ENCODE measurements at regions not wholly inside any gene's neighbourhood (a gene's known extent, or its start where the extent isn't known, plus 50 kb on each side); places are given as distances from the start of the nearest gene placed in this dataset.

DNA sequence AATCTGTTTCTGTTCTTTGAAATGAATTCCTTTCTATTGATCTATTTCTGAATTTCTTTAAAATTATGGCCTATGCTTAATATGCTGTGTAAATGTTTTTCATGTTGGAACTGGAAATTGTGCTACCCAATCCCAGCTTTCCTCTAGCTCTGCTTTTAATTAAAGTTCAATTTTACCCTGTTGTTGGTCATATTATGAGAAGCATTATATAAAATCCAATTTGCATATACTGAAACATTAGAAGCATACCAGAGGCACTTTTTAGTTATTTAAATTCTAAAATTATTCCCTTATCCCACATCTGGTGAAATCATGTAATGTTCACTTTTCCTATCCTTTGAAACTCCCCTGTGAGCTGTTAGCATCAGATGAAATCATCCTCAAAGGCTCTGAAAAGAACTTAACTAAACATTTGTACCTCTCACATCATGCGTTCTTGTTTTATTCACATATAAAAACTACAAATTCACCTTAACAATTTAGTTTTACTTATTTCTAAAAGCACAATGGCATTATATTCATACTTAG lies 160.6 kb upstream of the COL21A1 start:
- no peak for DNase-seq

DNA sequence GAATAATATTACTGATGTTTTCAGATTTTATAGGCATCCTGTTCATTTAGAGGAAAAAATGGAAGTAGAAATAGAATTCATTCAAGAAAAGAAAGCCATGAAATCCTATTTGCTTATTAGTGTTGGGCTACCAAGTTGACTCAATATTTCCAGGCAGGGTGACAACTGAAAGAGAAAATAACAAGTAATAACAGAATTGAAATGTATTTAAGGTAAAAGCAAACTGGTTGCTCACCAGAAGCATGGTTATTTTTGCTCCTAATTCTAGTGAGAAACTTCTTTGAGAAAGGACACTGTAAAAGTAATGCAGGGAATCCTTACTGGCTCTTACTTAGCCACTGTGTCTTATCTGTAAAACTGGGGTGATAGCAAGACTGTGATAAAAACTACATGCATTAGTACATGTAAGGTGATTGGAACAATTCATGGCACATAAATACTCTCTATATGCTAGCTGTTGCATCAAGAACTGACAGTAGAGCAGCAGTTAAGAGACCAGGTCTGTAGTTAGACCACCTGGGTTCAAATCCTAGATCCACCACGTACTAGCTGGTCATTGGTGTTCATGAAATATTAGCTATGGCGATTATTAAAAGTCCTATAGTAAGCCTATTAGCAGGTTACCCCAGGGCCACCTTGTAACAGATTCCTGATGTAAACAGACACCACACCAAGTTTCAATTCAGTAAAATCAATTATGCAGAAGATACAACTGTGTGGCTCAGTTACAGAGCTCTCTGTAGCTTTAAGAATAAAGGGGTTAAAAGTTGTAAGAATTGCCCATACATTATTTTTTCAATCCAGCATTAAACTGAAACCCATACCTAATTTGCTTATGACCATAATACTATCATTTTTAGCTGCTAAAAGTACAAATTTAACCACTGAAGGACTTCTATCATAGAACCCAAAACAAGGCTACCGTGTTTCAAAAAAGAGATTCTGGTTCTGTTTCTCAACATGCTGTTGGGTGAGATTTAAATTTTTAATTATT lies 159.2 kb upstream of the COL21A1 start:
- DNase-seq, result no peak

DNA sequence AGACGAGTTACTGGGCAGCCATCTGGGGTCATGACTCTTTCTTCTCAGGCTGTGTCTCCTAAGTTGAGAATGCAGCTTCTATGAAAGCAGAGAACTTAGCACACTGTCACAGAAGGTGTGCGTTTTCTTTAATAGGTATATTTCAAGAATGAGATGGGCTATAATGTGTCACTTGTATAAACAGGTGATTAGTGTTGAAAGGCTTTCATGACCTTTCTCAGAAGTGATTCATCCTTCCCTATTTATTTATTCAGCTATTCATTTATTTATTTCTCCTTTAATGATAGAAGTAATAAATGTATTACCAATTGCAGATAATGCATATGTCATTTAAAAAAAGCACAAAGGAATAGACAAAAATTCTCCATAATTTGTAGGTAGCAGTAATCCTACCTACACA lies 157.2 kb upstream of the COL21A1 start:
- DNase-seq, result no peak

DNA sequence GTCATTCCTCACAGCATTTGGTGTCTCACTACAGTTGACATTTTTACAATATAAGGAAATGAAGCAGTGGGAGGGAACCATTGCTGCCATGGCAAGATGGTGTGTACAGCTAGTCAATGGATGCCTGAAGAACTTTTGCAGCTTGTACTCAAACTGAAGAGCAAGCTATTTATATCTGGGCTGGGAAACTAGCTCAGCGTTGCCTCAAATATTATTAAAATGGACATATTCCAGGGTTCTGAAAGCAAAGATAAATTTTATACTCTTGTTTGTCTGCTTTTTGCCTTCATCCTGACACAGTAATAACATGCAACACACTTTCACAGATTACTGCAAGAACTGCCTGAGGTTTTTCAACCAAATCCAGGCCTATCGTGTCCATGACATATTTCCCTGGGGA lies 156.4 kb upstream of the COL21A1 start:
- no peak for DNase-seq

DNA sequence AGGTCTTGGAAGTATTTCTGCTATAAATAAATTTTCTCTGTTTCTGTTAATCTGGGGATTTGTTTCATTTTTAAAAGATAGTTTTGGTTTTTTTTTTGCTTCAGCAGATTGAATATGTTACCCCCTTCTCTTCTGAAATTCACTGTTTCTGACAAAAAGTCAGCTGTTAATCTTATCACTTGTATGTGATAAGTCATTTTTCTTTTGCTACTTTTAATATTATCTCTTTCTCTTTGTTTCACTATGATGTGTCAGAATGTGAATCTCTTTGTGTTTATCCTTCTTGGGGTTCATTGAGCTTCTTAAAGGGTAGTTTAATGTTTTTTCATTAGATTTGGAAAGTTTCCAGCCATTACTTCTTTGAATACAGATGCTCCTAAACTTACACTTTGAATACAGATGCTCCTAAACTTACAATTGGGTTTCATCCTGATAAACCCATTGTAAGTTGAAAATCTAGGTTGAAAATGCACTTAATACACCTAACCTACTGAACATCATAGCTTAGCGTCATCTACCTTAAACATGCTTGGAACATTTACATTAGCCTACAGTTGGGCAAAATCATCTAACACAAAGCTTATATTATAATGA lies 154.2 kb upstream of the COL21A1 start:
- no peak for DNase-seq

DNA sequence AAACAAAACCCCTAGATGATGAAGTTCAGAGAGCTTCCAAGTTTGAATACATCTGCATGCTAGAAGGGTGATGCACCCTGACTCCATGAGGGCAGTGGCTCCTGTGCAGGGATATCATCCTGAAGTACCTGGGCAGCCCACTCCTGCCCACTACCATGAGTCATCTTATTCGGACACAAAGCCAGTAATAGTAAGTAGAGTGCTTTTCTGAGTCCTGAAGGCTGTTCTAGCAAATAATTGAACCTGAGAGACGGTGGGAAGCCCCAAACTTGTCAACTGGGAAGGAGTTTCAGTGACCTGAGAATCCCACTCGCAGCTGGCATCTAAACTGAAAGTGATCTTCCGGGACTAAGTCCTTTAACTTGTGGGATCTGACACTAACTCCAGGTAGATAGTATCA lies 152.9 kb upstream of the COL21A1 start:
- DNase-seq, result no peak

DNA sequence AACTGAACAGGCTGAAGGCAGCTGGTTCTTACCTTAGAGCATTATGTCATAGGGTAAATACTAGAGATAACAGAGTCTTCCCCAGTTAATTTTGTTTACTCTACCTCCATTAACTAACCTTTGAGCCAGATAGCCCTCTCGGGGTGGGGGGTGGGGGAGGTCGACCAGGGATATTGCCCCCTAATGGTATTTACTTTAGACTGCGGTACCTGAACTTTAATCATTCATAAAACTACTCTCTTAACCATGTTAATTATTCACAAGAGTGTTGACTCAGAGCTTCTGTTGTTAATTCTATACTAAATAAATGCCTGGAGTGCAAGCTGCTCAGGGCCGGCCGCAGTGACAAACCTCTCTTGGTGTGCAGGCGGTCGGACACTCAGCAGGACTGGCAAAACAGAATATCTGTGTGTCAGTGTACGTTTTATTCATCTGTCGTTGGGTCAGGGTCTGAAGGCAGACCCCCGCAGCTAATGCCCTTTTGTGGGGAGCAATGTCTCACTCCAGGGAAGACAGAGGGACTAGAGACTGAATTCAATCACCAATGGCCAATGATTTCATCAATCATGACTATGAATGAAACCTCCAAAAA lies 152.4 kb upstream of the COL21A1 start:
- peak; percentile 71 for DNase-seq

DNA sequence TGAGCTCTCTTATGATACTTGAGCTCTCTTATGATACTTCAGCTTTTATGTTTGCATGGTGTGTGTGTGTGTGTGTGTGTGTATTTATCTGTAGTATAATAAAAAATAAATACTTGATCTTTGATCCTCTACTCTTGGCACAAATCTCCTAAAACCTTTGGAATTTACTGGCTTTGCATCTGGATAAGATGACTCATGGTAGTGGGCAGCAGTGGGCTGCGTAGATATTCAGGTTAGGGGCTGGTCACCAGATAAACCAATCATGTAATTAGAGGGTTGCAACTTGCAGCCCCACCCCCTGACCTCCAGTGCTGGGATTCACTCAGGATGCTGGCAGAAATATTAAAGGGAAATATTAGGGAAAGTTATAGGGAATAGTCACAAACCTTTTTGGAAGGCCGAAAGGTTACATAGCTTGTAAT lies 151.9 kb upstream of the COL21A1 start:
- DNase-seq, result no peak

DNA sequence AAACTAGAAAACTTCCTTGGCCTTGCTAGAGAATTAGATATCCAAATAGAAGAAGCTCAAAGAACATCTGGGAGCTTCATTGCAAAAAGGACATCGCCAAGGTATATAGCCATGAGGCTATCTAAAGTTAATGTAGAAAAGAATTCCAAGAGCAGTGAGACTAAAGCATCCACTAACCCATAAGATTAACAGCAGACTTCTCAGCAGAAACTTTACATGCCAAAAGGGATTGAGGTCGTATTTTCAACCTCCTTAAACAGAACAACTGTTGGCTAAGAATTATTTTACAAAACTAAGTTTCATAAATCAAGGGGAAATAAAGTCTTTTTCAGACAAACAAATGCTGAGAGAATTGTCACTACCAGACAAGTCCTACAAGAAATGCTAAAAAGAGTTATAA lies 149.1 kb upstream of the COL21A1 start:
- DNase-seq, result no peak

DNA sequence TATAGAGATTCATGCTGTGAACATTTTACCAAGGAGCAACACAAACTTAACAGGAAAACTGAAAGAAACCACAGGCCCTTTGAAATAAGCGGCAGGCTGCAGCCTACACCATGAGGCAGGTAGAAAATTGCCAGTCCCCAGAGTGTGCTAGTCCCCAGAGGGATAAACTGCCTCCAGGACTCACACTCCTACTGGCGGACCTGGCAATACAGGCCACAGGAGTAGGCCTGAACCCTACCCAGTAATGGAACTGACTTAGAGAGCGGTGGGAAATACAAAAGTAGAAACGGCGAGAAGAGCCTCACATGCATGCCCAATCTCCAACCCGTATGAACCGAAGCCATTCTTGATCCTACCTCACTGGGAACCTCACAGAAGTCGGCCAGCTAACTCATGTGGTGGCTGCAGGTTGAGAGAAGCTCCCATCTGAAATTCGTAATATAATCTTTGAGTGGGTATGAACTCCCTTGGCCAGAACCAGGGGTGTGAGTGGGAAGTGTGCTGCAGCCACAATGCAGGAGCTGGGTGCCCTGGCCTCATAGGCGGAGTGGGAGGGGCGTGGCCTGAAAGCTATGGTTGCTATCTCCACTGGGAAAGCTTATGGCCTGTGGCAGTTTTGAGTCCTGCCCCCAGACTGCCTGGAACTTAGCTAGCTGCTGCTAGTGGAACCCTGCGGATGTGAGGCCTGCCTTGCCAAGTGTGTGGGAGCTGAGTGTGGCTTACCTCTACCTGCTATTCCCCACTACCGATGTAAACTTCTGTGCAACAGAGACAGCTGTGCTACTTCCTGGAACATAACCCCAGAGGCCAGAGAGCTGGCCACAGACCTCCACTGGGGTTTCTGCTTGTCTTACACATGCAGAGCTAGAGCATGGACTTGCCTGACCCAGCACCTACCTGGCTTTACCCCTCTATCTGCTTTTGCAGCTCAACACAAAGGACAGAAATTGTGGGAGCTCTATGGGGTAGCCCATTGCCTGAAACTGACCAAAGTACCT lies 146.5 kb upstream of the COL21A1 start:
- no peak for DNase-seq

DNA sequence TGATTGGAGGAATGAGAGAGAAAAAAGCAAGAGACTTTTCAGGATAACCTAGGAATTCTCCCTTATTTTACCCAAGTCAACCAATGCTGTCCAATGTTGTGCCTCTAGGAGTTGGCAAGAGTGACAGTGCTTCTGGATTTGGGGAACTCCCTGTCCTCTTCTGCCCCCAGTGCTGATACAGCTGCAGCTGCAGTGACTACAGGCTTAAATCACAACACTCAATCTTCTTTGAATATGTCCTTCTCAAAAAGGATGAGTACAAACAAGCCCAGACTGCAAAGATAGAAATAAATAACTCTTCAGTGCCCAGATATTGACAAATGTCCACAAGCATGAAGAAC lies 141.0 kb upstream of the COL21A1 start:
- no peak for DNase-seq

DNA sequence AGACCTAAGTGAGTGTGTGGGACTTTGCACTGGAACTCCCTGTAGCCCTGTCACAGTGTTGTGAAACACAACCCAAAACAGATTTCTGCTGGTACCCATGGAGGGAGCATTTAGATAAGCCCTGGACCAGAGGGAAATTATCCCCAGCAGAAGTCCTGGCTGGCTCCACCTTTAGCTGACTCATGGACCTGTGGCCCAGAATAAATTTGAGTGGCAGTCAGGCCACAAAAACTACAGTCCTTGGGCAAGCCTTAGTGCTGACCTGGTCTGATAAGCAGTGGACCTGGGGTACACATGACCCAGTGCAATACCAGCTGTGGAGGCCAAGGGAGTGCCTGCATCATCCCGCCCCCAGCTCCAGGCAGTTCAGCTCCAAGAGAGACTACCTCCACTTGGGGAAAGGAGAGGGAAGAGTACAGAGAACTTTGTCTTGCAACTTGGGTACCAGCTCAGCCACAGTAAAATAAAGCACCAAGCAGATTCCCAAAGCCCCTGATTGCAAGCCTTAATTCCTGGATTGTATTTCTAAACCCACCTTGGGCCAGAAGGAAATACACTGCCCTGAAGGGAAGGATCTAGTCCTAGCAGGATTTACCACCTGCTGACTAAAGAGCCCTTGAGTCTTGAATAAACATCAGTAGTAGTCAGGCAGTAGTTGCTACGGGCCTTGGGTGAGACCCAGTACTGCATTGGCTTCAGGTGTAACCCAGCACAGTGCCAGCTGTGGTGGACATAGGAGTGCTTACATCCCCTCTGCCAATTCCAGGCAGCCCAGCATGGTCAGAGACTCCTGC lies 140.4 kb upstream of the COL21A1 start:
- no peak for DNase-seq

DNA sequence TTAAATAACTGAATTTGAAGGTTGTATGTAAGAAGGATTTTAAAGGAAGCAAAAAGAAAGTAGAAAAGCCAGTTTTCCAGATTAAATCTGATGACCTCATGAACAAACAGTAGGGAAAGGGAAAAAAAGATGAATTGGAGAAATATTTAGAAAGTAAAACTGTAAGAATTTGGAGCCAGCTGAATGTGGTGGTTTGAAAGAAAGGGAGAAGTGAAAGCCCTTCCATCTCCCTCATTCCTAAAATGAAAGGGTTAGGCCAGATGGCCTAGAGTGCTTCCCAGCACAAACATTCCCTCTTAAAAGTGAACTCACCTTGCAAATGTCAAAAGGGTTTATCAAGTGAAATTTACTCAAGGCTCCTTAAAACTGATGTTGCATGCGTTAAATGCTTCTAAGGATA lies 139.3 kb upstream of the COL21A1 start:
- DNase-seq, result no peak

DNA sequence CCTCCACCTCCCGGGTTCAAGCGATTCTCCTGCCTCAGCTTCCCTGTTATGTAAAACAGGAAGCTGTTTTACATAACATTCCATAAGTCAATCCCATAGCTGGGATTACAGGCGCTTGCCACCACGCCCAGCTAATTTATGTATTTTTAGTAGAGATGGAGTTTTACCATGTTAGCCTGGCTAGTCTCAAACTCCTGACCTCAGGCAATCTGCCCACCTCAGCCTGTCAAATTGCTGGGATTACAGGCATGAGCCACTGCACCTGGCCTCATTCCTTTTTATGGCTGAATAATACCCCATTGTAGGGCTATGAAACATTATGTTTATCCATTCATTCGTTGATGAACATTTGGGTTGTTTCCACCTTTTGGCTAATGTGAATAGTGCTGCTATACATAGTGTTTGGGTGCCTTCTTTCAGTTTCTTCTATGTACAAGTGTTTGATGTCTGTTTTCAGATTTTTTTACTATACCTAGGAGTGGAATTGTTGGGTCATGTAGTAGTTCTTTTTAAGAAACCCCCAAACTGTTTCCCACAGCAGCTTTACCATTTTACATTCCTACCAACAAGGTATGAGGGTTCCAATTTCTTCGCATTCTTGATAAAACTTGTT lies 138.7 kb upstream of the COL21A1 start:
- no peak for DNase-seq

DNA sequence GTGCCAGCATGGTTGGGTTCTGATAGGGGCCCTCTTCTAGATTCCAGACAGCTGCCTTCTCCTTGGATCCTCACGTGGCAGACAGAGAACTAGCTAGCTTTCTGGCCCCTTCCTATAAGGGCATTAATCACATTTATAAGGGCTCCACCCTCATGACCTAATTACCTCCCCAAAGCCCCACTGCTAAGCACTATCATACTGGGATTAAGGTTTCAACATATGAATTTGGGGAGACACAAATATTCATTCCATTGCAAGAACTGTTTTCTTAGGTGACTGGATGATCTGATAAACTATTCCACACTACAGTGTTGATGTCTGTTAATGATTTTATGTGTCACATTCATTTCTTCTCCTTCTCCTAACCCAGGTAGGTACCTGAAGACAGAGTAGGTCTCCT lies 135.8 kb upstream of the COL21A1 start:
- DNase-seq, result no peak

DNA sequence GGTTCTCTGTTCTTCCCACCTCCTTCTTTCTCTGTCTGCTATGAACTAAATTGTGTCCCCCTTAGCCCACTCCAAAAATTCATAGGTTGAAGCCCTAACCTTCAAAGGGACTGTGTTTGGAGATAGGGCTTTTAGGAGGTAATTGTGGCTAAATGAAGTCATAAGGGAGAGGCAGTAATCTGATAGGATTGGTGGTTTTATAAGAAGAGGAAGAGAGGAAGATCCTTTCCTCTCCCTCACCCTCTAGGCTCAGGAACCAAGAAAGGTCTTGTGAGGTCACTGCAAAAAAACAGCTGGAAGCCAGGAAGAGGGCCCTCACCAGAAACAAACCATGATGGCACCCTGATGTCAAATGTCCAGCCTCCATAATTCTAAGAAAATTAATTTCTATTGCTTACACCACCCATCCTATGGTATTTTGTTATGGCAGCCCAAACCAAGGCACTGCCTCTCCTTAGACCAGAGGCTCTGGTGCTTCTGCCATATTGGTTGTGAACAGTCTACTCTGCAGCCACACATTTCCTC lies 135.1 kb upstream of the COL21A1 start:
- DNase-seq, result no peak

DNA sequence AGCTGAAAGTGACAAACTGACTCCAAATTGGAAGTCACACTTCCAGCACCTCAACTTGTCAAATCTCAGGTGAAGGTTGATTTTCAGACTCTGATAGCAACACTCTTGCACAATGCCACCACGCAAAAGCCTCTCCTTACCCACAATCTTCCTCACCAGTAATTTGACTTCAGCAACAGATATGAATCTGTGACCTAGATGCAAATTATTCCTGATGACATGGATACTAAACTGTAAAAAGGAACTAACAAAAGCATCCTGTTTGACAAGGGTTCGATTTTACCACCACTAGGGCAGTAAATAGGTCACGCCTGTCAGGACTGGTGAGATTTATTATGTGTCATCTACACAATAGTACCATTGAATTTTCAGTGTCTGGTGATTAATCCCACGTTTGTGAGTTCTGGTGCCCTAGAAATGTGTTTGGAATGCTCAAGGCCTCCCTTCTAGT lies 134.4 kb upstream of the COL21A1 start:
- DNase-seq, result no peak

DNA sequence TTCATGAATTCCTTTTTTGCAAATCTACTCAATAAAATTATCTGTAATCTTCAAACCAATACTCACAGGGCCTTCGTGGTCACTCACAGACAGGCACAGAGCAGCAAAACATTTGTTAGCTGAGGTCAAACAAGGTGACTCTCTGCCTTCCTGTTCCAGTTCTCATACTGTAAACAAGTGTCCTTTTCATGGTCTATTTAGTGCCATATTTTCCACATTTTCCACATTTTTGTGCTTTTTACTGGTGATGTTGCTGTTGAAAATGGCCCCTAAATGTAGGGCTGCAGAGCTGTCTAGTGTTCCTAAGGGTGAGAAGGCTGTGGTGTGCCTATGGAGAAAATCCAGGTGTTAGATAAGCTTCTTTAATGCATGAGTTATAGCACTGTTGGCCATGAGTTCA lies 133.1 kb upstream of the COL21A1 start:
- DNase-seq, result no peak

DNA sequence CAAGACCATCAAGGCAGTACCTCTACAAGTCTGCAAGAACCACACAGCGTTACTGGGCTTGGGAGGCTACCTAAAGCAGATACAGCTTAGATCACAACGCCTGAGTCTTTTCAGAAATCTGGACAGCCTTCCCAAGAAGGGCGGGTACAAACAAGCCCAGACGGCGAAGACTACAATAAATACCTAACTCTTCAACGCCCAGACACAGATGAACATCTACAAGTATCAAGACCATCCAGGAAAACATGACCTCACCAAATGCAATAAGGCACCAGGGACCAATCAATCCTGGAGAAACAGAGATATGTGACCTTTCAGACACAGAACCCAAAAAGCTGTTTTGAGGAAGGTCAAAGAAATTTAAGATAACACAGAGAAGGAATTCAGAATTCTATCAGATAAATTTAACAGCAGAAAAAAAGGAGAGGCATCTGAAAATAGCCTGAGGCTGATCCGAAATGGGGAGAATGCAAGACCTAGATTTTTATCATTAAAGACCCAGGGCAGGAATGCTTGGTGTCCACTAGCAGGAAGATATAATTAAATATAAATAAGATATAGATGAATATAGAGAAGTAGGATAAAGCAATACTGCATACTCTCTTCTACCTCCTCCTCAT lies 131.7 kb upstream of the COL21A1 start:
- no peak for DNase-seq

DNA sequence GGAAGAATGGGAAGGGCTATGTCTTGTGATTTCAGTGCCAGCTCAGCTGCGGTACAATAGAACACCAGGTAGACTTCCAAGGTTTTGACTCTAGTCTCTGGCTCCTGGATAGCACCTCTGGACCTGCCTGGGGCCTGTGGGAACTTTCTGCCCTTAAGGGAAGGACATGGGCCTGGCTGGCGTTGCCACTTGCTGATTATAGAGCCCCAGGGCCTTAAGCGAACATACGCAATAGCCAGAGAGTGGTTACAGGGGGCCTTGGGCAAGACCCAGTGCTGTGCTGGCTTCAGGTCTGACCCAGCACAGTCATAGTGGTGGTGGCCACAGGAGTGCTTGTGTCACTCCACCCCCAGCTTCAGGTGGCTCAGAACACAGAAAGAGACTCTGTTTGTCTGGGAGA lies 131.1 kb upstream of the COL21A1 start:
- no peak for DNase-seq

DNA sequence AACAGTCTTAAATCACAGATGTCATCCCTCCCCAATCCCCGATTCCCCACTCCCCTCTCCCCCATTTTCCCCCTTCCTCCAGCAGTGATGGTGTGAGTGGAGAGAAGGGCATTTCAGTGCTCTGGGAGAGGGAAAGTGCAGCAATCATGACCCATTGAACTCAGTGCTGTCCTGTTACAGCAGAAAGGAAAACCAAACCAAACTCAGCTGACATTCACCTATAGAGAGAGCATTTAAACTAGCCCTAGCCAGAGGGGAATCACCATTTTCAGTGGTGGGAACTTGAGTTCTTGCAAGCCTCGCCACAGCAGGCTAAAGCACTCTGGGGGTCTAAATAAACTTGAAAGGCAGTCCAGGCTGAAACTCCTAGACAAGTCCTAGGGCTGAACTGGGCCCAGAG lies 129.9 kb upstream of the COL21A1 start:
- no peak for DNase-seq

Data from NCI-H1417 treated with DMSO at 0.1 percent for 48 hours (cell line).